ENCODE measurements at regions not wholly inside any gene's neighbourhood (a gene's known extent, or its start where the extent isn't known, plus 50 kb on each side); places are given as distances from the start of the nearest gene placed in this dataset.

- peaks cover 24 to 27% of the 10 kb centered on the region in 2 experiments; a peak in 2 of 4 replicates for H3K9me3 ChIP-seq (ENCODE audit: control insufficient read depth in 1 of 2, insufficient read depth in 1 of 2, low read depth in 1 of 2, low read length in 2 of 2)
- H2AFZ ChIP-seq (ENCODE audit: low read depth, low read length, poor library complexity, severe bottlenecking) = no peak overlapping the region
- ChIA-PET POLR2A (no interaction called here), CTCF (no interaction called here), RAD21 (ENCODE audit: low non-redundant PET in 1 of 2, low total read pairs in 2 of 2, uncharacterized antibody in 2 of 2, unreplicated experiment in 2 of 2) (no interaction called here)
- H3K27ac ChIP-seq (ENCODE audit: low read depth, low read length) = no peak overlapping the region
- no peak for TF ChIP-seq POLR2AphosphoS5 (IDR thresholded peaks at IDR 0.05; ENCODE audit: low read depth, low read length)
- TF ChIP-seq EGR1 (IDR thresholded peaks at IDR 0.05; ENCODE audit: low read depth) = no peak
- no peak for TF ChIP-seq REST (IDR thresholded peaks at IDR 0.05; ENCODE audit: low read depth)
- no peak for TF ChIP-seq FOSL1 (IDR thresholded peaks at IDR 0.05; ENCODE audit: low read depth)
- no peak for TF ChIP-seq SP1 (IDR thresholded peaks at IDR 0.05; ENCODE audit: low read depth)
- no peak for TF ChIP-seq ELF1 (IDR thresholded peaks at IDR 0.05; ENCODE audit: borderline replicate concordance, low read depth)
- no peak for TF ChIP-seq EZH2phosphoT487 (IDR thresholded peaks at IDR 0.05; ENCODE audit: borderline replicate concordance)
- no peak for TF ChIP-seq CEBPB (IDR thresholded peaks at IDR 0.05; ENCODE audit: low read depth)
- TF ChIP-seq POLR2A (IDR thresholded peaks at IDR 0.05; ENCODE audit: borderline replicate concordance, extremely low read depth, insufficient read depth, insufficient read length) = no peak
- no peak for TF ChIP-seq JUND (IDR thresholded peaks at IDR 0.05)
- TF ChIP-seq TCF7L2 (IDR thresholded peaks at IDR 0.05; ENCODE audit: borderline replicate concordance, extremely low read depth, insufficient read depth, insufficient read length) = no peak
- no peak for TF ChIP-seq ZBTB33 (IDR thresholded peaks at IDR 0.05; ENCODE audit: extremely low read depth, insufficient replicate concordance, low read length)
- TF ChIP-seq ZNF274 (IDR thresholded peaks at IDR 0.05; ENCODE audit: low read depth, low read length) = no peak
- TF ChIP-seq, protein P1, sequence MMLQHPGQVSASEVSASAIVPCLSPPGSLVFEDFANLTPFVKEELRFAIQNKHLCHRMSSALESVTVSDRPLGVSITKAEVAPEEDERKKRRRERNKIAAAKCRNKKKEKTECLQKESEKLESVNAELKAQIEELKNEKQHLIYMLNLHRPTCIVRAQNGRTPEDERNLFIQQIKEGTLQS (IDR thresholded peaks at IDR 0.05) = no peak
- no peak for TF ChIP-seq CBX3 (IDR thresholded peaks at IDR 0.05; ENCODE audit: low read depth)
- no peak for TF ChIP-seq ZFX (IDR thresholded peaks at IDR 0.05)
- intact Hi-C loops (cut with micrococcal nuclease) = no loop called here
- H4K20me1 ChIP-seq (ENCODE audit: insufficient read depth) = no peaks in the 10 kb centered on the region
- DNase-seq (ENCODE audit: low read depth, low spot score) (no peak), ATAC-seq (no peak)
- no peaks in the 10 kb centered on the region for H3K4me1 ChIP-seq (ENCODE audit: control insufficient read depth in 1 of 2, insufficient read depth in 2 of 2, low read length in 2 of 2)
- BruUV-seq (replicated peaks) = no TSS peak
- H3K9ac ChIP-seq (ENCODE audit: low read length) = no peak overlapping the region
- no peak overlapping the region for H3K4me3 ChIP-seq (replicated peaks in 1 of 2; ENCODE audit: low read depth in 1 of 2, low read length in 2 of 2)
- no peaks in the 10 kb centered on the region for H3K79me2 ChIP-seq (ENCODE audit: insufficient read depth, low read length)
- H3K9me2 ChIP-seq (ENCODE audit: insufficient read depth) = no peaks in the 10 kb centered on the region
- no peaks in the 10 kb centered on the region for H3K36me3 ChIP-seq (ENCODE audit: control insufficient read depth in 1 of 2, insufficient read depth in 2 of 2, low read length in 2 of 2)
- H3K27me3 ChIP-seq (ENCODE audit: insufficient read depth, low read length) = no peaks in the 10 kb centered on the region
- no peak overlapping the region for H3K4me2 ChIP-seq (ENCODE audit: low read length)
These were observed 351.2 kb downstream of the CDH19 start for GRCh38 chr18:66252703-66253102.

All from HCT116 (cell line).